C4-2B (cell line): ENCODE measurements at regions not wholly inside any gene's neighbourhood (a gene's known extent, or its start where the extent isn't known, plus 50 kb on each side); places are given as distances from the start of the nearest gene placed in this dataset.

Experiments used
- CTCF ChIP-seq: fragments of 450-650 bp; conservative IDR thresholded peaks from 2 replicates; pipeline ENCODE4 v1.5.1; 2017; ENCODE audit warnings: mild to moderate bottlenecking
- ZFX ChIP-seq: fragments of 450-650 bp; IDR thresholded peaks from 2 replicates; pipeline ENCODE4 v1.6.1; 2017

GRCh38 chr2:7726989-7727388, 809.8 kb downstream of the RNF144A start:
- TF ChIP-seq CTCF (no peak), ZFX (no peak)
